HuH-7.5 (cell line): ENCODE measurements at regions not wholly inside any gene's neighbourhood (a gene's known extent, or its start where the extent isn't known, plus 50 kb on each side); places are given as distances from the start of the nearest gene placed in this dataset.

Experiments used
- DNase-seq: peaks from one replicate; pipeline ENCODE4 v3.0.0; 2011; ENCODE audit warnings: low spot score

GRCh38 chr12:116456330-116457082 lies 102.7 kb upstream of the MAP1LC3B2 start:
- no peak for DNase-seq

- DNase-seq: no peak
These were observed 100.7 kb upstream of the MAP1LC3B2 start for GRCh38 chr12:116458492-116458891.

- no peak for DNase-seq
These were observed 99.9 kb upstream of the MAP1LC3B2 start for GRCh38 chr12:116459011-116459875.

GRCh38 chr12:116459916-116460663 lies 99.1 kb upstream of the MAP1LC3B2 start:
- DNase-seq: no peak

GRCh38 chr12:116461060-116461459 lies 98.1 kb upstream of the MAP1LC3B2 start:
- no peak for DNase-seq

- no peak for DNase-seq
These were observed 95.8 kb upstream of the MAP1LC3B2 start for GRCh38 chr12:116463366-116463765.

GRCh38 chr12:116465407-116465806 lies 93.8 kb upstream of the MAP1LC3B2 start:
- DNase-seq: no peak

GRCh38 chr12:116465856-116466255 lies 93.3 kb upstream of the MAP1LC3B2 start:
- DNase-seq: no peak

- DNase-seq: no peak
These were observed 92.6 kb upstream of the MAP1LC3B2 start for GRCh38 chr12:116466536-116466935.

GRCh38 chr12:116469344-116469743 lies 89.8 kb upstream of the MAP1LC3B2 start:
- DNase-seq: no peak

- no peak for DNase-seq
These were observed 87.6 kb upstream of the MAP1LC3B2 start for GRCh38 chr12:116471544-116471943.

GRCh38 chr12:116472193-116472592 lies 87.0 kb upstream of the MAP1LC3B2 start:
- DNase-seq: no peak

GRCh38 chr12:116473416-116473815 lies 85.8 kb upstream of the MAP1LC3B2 start:
- DNase-seq: no peak

- no peak for DNase-seq
These were observed 84.8 kb upstream of the MAP1LC3B2 start for GRCh38 chr12:116474331-116474730.

- DNase-seq: no peak
These were observed 84.3 kb upstream of the MAP1LC3B2 start for GRCh38 chr12:116474899-116475298.

- no peak for DNase-seq
These were observed 82.9 kb upstream of the MAP1LC3B2 start for GRCh38 chr12:116476227-116476822.

GRCh38 chr12:116478243-116478773 lies 80.9 kb upstream of the MAP1LC3B2 start:
- no peak for DNase-seq

- no peak for DNase-seq
These were observed 78.9 kb upstream of the MAP1LC3B2 start for GRCh38 chr12:116480210-116480810.

GRCh38 chr12:116481726-116482125 lies 77.5 kb upstream of the MAP1LC3B2 start:
- DNase-seq: no peak

- no peak for DNase-seq
These were observed 77.0 kb upstream of the MAP1LC3B2 start for GRCh38 chr12:116482179-116482578.

- DNase-seq: no peak
These were observed 76.3 kb upstream of the MAP1LC3B2 start for GRCh38 chr12:116482859-116483258.
